Heart left ventricle (tissue), 13 donors: ENCODE measurements at regions not wholly inside any gene's neighbourhood (a gene's known extent, or its start where the extent isn't known, plus 50 kb on each side); places are given as distances from the start of the nearest gene placed in this dataset.

Experiments
- POLR2A ChIP-seq, 2 donors: fragments of 450-650 bp; IDR thresholded peaks; one replicate each; pipeline ENCODE4 v1.6.1; 2017; ENCODE audit warnings: antibody characterized with exemption in 2 of 2, mild to moderate bottlenecking in 2 of 2, moderate library complexity in 2 of 2
- TF ChIP-seq, protein P1 (sequence below), 12 donors: fragments of 200-600 bp; sonication (generic) in 4 of 12; IDR thresholded peaks; one replicate each; pipeline versions ENCODE4 v1.5.0 to v1.8.0; 2018 to 2022; ENCODE audit warnings: antibody characterized with exemption in 12 of 12, mild to moderate bottlenecking in 5 of 12
- donor health status: ischemic (EF 13 %, LVEDD 7.1; RV severe dilation, severe dysfunction).
- donor health status: DM: no; HTN: yes; CAD: no.
- donor health status: DM: no; HTN: no; CAD: no.
- donor health status: ischemic (EF 25% LVEDD 6.9; RV normal size, moderate dysfunction).
- donor health status: ischemic (EF 25% LVEDD 5.7; RV mildly dilated, moderate dysfunction).
- donor health status: ischemic (EF 35%, LVEDD 5.7; RV mildly dilated, moderate dysfunction).
- donor health status: nonischemic (EF 11% LVEDD 7.7; RV severe dilation, severe dysfunction).
- donor health status: DM: yes; HTN: yes; CAD: no.
- donor health status: PGD.
- donor health status: ischemic (EF 29% LVEDD 5.4; RV normal size, mild dysfunction).
- donor health status: nonischemic (EF 23%, LVEDD 6.1; RV moderate dilation, normal function).

DNA sequence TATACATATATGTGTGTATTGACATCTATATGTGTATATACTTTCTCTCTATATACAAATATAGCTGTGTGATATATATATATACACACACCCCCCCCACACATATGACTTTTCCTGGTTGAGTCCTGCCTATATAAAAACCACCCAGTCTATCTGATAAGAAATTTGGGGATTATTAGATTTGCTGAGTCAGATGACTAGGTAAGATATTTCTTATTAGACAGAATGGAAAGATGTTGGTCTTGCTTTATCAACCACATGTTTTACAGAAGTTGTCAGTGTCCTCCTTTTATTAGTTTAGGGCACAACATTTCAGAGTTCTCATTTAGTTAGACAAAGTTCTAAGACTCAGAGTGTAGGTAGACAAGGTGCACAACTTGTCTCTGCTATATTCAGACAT, 953.3 kb downstream of the METTL15 start:
- TF ChIP-seq, protein P1, sequence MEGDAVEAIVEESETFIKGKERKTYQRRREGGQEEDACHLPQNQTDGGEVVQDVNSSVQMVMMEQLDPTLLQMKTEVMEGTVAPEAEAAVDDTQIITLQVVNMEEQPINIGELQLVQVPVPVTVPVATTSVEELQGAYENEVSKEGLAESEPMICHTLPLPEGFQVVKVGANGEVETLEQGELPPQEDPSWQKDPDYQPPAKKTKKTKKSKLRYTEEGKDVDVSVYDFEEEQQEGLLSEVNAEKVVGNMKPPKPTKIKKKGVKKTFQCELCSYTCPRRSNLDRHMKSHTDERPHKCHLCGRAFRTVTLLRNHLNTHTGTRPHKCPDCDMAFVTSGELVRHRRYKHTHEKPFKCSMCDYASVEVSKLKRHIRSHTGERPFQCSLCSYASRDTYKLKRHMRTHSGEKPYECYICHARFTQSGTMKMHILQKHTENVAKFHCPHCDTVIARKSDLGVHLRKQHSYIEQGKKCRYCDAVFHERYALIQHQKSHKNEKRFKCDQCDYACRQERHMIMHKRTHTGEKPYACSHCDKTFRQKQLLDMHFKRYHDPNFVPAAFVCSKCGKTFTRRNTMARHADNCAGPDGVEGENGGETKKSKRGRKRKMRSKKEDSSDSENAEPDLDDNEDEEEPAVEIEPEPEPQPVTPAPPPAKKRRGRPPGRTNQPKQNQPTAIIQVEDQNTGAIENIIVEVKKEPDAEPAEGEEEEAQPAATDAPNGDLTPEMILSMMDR (IDR thresholded peaks at IDR 0.05) = no peak
- TF ChIP-seq POLR2A (IDR thresholded peaks at IDR 0.05) = no peak
